ENCODE measurements at regions not wholly inside any gene's neighbourhood (a gene's known extent, or its start where the extent isn't known, plus 50 kb on each side); places are given as distances from the start of the nearest gene placed in this dataset.

GRCh38 chr9:107943901-107944300 is 454.3 kb upstream of the KLF4 start:
- no peak for DNase-seq

- no peak for DNase-seq
Measured at GRCh38 chr9:107942856-107943255, 453.3 kb upstream of the KLF4 start.

GRCh38 chr9:107942291-107942690 is 452.7 kb upstream of the KLF4 start:
- no peak for DNase-seq

- DNase-seq: no peak
Measured at GRCh38 chr9:107940616-107941595, 451.3 kb upstream of the KLF4 start.

GRCh38 chr9:107938801-107939386 is 449.3 kb upstream of the KLF4 start:
- DNase-seq: no peak

- DNase-seq: no peak
Measured at GRCh38 chr9:107935931-107936330, 446.4 kb upstream of the KLF4 start.

GRCh38 chr9:107933516-107933915 is 443.9 kb upstream of the KLF4 start:
- no peak for DNase-seq

- no peak for DNase-seq
Measured at GRCh38 chr9:107933097-107933496, 443.5 kb upstream of the KLF4 start.

GRCh38 chr9:107932601-107933000 is 443.0 kb upstream of the KLF4 start:
- no peak for DNase-seq

GRCh38 chr9:107932046-107932445 is 442.5 kb upstream of the KLF4 start:
- DNase-seq: no peak

- DNase-seq: no peak
Measured at GRCh38 chr9:107931071-107931715, 441.6 kb upstream of the KLF4 start.

- no peak for DNase-seq
Measured at GRCh38 chr9:107929443-107929842, 439.9 kb upstream of the KLF4 start.

- DNase-seq: no peak
Measured at GRCh38 chr9:107928701-107929371, 439.3 kb upstream of the KLF4 start.

GRCh38 chr9:107927276-107927675 is 437.7 kb upstream of the KLF4 start:
- no peak for DNase-seq

GRCh38 chr9:107925749-107926297 is 436.3 kb upstream of the KLF4 start:
- DNase-seq: no peak

- DNase-seq: no peak
Measured at GRCh38 chr9:107922260-107922659, 432.7 kb upstream of the KLF4 start.

GRCh38 chr9:107919263-107919662 is 429.7 kb upstream of the KLF4 start:
- DNase-seq: no peak

GRCh38 chr9:107918749-107919148 is 429.2 kb upstream of the KLF4 start:
- no peak for DNase-seq

GRCh38 chr9:107914151-107914550 is 424.6 kb upstream of the KLF4 start:
- DNase-seq: no peak

GRCh38 chr9:107907715-107908114 is 418.1 kb upstream of the KLF4 start:
- DNase-seq: no peak

GRCh38 chr9:107907255-107907654 is 417.7 kb upstream of the KLF4 start:
- DNase-seq: no peak

GRCh38 chr9:107906074-107906473 is 416.5 kb upstream of the KLF4 start:
- DNase-seq: no peak
